ENCODE measurements at regions not wholly inside any gene's neighbourhood (a gene's known extent, or its start where the extent isn't known, plus 50 kb on each side); places are given as distances from the start of the nearest gene placed in this dataset.

- no peak for TF ChIP-seq TAF1 (IDR thresholded peaks at IDR 0.05; ENCODE audit: low read depth, low read length)
- no peak for TF ChIP-seq POLR2A (IDR thresholded peaks at IDR 0.05; ENCODE audit: low read depth, low read length)
- no peak for TF ChIP-seq POLR2AphosphoS5 (IDR thresholded peaks at IDR 0.05; ENCODE audit: low read depth, low read length)
- TF ChIP-seq PAX5 (IDR thresholded peaks at IDR 0.05; ENCODE audit: insufficient read depth, low read length, severe bottlenecking), result no peak
- no peak for TF ChIP-seq SPI1 (IDR thresholded peaks at IDR 0.05; ENCODE audit: low read depth, low read length)
These were observed 625.7 kb upstream of the LMCD1 start for GRCh38 chr3:7875925-7876324.

Measured in GM12891 (cell line).